ENCODE measurements at regions not wholly inside any gene's neighbourhood (a gene's known extent, or its start where the extent isn't known, plus 50 kb on each side); places are given as distances from the start of the nearest gene placed in this dataset.

DNA sequence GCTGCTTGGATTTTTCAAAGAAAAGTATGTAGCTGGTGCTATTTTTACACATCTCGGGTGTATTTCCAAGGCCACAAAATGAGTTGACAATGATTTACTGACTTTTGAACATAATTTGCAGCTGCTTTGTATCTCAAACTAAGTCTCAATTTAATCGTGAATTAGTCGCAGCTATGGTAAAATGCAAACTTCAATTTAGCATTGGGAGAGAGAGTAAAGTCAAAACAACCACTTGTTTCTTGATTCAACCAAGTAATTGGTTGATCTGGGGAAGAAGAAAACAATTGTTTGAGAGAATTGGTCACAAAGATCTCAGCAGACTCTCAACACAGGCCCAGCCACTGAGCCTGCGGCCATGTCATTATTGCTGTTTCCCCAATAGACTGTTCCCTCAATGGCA is 75.0 kb upstream of the DYRK2 start:
- Histone ChIP-seq H3K4me1 (ENCODE audit: insufficient read depth, low read length, poor library complexity, severe bottlenecking) (no peaks in the 10 kb centered on the region), H3K27ac (ENCODE audit: low read depth, low read length, poor library complexity, severe bottlenecking) (no peak overlapping the region), H3K9me3 (ENCODE audit: low read depth, low read length, poor library complexity, severe bottlenecking) (no peaks in the 10 kb centered on the region), H3K4me3 (ENCODE audit: low read depth, low read length, poor library complexity, severe bottlenecking) (no peak overlapping the region), H3K36me3 (ENCODE audit: insufficient read depth, low read length, poor library complexity, severe bottlenecking) (no peaks in the 10 kb centered on the region), H3K27me3 (replicated peaks; ENCODE audit: insufficient read depth, low read depth, low read length, poor library complexity) (peaks cover 3% of the 10 kb centered on the region)
- ChIA-PET POLR2A (ENCODE audit: low non-redundant PET) (no interaction called here), CTCF (interaction anchor here (0.5 kb wide), 1 partner anchor 34 kb away, joined by 6 read pairs; no protein-coding TSS in a partner anchor)
- TF ChIP-seq EZH2 (IDR thresholded peaks at IDR 0.05; ENCODE audit: borderline replicate concordance, low read depth, low read length, poor library complexity, severe bottlenecking): no peak
- TF ChIP-seq, protein P1, sequence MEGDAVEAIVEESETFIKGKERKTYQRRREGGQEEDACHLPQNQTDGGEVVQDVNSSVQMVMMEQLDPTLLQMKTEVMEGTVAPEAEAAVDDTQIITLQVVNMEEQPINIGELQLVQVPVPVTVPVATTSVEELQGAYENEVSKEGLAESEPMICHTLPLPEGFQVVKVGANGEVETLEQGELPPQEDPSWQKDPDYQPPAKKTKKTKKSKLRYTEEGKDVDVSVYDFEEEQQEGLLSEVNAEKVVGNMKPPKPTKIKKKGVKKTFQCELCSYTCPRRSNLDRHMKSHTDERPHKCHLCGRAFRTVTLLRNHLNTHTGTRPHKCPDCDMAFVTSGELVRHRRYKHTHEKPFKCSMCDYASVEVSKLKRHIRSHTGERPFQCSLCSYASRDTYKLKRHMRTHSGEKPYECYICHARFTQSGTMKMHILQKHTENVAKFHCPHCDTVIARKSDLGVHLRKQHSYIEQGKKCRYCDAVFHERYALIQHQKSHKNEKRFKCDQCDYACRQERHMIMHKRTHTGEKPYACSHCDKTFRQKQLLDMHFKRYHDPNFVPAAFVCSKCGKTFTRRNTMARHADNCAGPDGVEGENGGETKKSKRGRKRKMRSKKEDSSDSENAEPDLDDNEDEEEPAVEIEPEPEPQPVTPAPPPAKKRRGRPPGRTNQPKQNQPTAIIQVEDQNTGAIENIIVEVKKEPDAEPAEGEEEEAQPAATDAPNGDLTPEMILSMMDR (conservative IDR thresholded peaks at IDR 0.05; ENCODE audit: low read depth, low read length): no peak
- no peak for DNase-seq (ENCODE audit: low spot score)
- intact Hi-C loops (cut with micrococcal nuclease; ENCODE audit: unreplicated experiment): no loop called here
- BruUV-seq (replicated peaks): no TSS peak

DNA sequence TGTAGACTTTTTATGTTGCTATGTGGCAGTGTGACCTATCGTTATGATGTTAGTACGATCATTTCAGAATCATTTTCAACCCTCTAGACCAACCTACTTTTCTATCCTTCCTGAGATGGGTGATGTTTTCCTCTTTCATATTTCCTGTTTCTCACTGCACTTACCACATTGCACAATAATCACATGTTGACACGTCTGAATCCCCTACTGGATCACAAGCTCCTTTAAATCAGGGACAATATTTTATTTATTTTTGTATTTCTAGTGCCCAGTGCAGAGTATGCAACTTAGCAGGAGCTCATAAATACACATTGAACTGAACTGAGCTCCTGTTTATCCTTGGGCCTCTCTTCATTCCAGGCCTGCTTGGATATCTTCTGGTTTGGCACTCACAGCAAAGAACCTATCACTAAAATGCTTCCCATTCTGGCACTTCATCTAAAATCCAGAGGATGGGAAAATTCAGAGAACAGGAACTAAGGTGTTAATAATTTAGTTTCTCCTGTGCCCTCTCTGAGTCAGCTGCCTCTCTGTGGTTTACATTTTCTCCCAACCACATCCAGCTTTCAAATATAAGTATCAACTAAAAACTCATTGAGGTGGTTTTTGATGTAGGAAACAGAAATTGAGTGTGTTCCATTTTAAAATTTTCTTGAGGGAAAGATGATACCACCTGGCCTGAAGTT is 69.4 kb upstream of the DYRK2 start:
- Histone ChIP-seq H3K27me3 (replicated peaks; ENCODE audit: insufficient read depth, low read depth, low read length, poor library complexity) (no peaks in the 10 kb centered on the region), H3K9me3 (ENCODE audit: low read depth, low read length, poor library complexity, severe bottlenecking) (no peaks in the 10 kb centered on the region), H3K4me1 (ENCODE audit: insufficient read depth, low read length, poor library complexity, severe bottlenecking) (no peaks in the 10 kb centered on the region), H3K4me3 (ENCODE audit: low read depth, low read length, poor library complexity, severe bottlenecking) (no peak overlapping the region), H3K27ac (ENCODE audit: low read depth, low read length, poor library complexity, severe bottlenecking) (no peak overlapping the region), H3K36me3 (ENCODE audit: insufficient read depth, low read length, poor library complexity, severe bottlenecking) (no peaks in the 10 kb centered on the region)
- intact Hi-C loops (cut with micrococcal nuclease; ENCODE audit: unreplicated experiment): no loop called here
- CTCF ChIA-PET: no interaction called here
- no TSS peak for BruUV-seq (replicated peaks)
- POLR2A ChIA-PET (ENCODE audit: low non-redundant PET): no interaction called here
- no peak for TF ChIP-seq EZH2 (IDR thresholded peaks at IDR 0.05; ENCODE audit: borderline replicate concordance, low read depth, low read length, poor library complexity, severe bottlenecking)
- TF ChIP-seq, protein P1 (conservative IDR thresholded peaks at IDR 0.05; ENCODE audit: low read depth, low read length): no peak
- DNase-seq (ENCODE audit: low spot score): no peak

DNA sequence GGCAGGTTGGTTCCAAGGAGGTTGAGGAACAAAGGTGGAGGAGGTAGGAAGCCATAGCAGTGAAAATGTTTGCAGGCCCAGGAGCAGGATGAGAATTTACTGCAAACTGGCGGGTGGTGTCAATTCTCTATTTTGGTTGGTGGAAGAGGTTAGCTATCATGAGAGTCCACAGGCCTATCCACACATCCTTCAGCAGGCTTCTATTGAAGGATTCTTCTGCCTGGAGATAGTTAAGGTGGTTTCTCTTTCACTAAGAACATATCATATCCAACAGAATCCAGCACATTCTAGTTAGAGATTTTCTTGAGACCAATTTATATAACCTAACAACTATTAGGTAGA is 68.9 kb upstream of the DYRK2 start:
- Histone ChIP-seq H3K9me3 (ENCODE audit: low read depth, low read length, poor library complexity, severe bottlenecking) (no peaks in the 10 kb centered on the region), H3K36me3 (ENCODE audit: insufficient read depth, low read length, poor library complexity, severe bottlenecking) (no peaks in the 10 kb centered on the region), H3K27ac (ENCODE audit: low read depth, low read length, poor library complexity, severe bottlenecking) (no peak overlapping the region), H3K4me3 (ENCODE audit: low read depth, low read length, poor library complexity, severe bottlenecking) (no peak overlapping the region), H3K4me1 (ENCODE audit: insufficient read depth, low read length, poor library complexity, severe bottlenecking) (no peaks in the 10 kb centered on the region), H3K27me3 (replicated peaks; ENCODE audit: insufficient read depth, low read depth, low read length, poor library complexity) (no peaks in the 10 kb centered on the region)
- ChIA-PET POLR2A (ENCODE audit: low non-redundant PET) (no interaction called here), CTCF (no interaction called here)
- no peak for DNase-seq (ENCODE audit: low spot score)
- BruUV-seq (replicated peaks): no TSS peak
- no peak for TF ChIP-seq EZH2 (IDR thresholded peaks at IDR 0.05; ENCODE audit: borderline replicate concordance, low read depth, low read length, poor library complexity, severe bottlenecking)
- TF ChIP-seq, protein P1 (conservative IDR thresholded peaks at IDR 0.05; ENCODE audit: low read depth, low read length): no peak
- intact Hi-C loops (cut with micrococcal nuclease; ENCODE audit: unreplicated experiment): no loop called here

All from A673 (cell line).